ENCODE measurements at regions not wholly inside any gene's neighbourhood (a gene's known extent, or its start where the extent isn't known, plus 50 kb on each side); places are given as distances from the start of the nearest gene placed in this dataset.
"Not testable (repeated sequence)": the region's sequence is repeated elsewhere in the genome, so short reads cannot be mapped to it uniquely, and the experiment has no call there.

GRCh38 chr2:58410549-58410948 lies 169.4 kb upstream of the FANCL start:
- no peak for DNase-seq (ENCODE audit: low read depth)
- no peak for TF ChIP-seq CTCF (IDR thresholded peaks at IDR 0.05; ENCODE audit: control insufficient read depth, extremely low read depth, insufficient read depth)
- H3K4me3 ChIP-seq (ENCODE audit: low read depth, low read length): no peak overlapping the region

GRCh38 chr2:58407487-58407886 lies 166.4 kb upstream of the FANCL start:
- no peak overlapping the region for H3K4me3 ChIP-seq (ENCODE audit: low read depth, low read length)
- no peak for DNase-seq (ENCODE audit: low read depth)
- TF ChIP-seq CTCF (IDR thresholded peaks at IDR 0.05; ENCODE audit: control insufficient read depth, extremely low read depth, insufficient read depth): no peak

GRCh38 chr2:58405341-58405740 lies 164.2 kb upstream of the FANCL start:
- TF ChIP-seq CTCF (IDR thresholded peaks at IDR 0.05; ENCODE audit: control insufficient read depth, extremely low read depth, insufficient read depth): no peak
- no peak for DNase-seq (ENCODE audit: low read depth)
- no peak overlapping the region for H3K4me3 ChIP-seq (ENCODE audit: low read depth, low read length)

GRCh38 chr2:58401936-58402335 lies 160.8 kb upstream of the FANCL start:
- no peak for TF ChIP-seq CTCF (IDR thresholded peaks at IDR 0.05; ENCODE audit: control insufficient read depth, extremely low read depth, insufficient read depth)
- no peak overlapping the region for H3K4me3 ChIP-seq (ENCODE audit: low read depth, low read length)
- DNase-seq (ENCODE audit: low read depth): no peak

GRCh38 chr2:58398406-58398805 lies 157.3 kb upstream of the FANCL start:
- no peak overlapping the region for H3K4me3 ChIP-seq (ENCODE audit: low read depth, low read length)
- TF ChIP-seq CTCF (IDR thresholded peaks at IDR 0.05; ENCODE audit: control insufficient read depth, extremely low read depth, insufficient read depth): no peak
- no peak for DNase-seq (ENCODE audit: low read depth)

- TF ChIP-seq CTCF (IDR thresholded peaks at IDR 0.05; ENCODE audit: control insufficient read depth, extremely low read depth, insufficient read depth): no peak
- no peak for DNase-seq (ENCODE audit: low read depth)
- no peak overlapping the region for H3K4me3 ChIP-seq (ENCODE audit: low read depth, low read length)
These were observed 146.6 kb upstream of the FANCL start for GRCh38 chr2:58387701-58388100.

- not testable (repeated sequence) for H3K4me3 ChIP-seq (ENCODE audit: low read depth, low read length)
- DNase-seq (ENCODE audit: low read depth): peak; percentile 10
These were observed 145.8 kb upstream of the FANCL start for GRCh38 chr2:58386904-58387303.

GRCh38 chr2:58378152-58378551 lies 137.0 kb upstream of the FANCL start:
- H3K4me3 ChIP-seq (ENCODE audit: low read depth, low read length): no peak overlapping the region
- no peak for TF ChIP-seq CTCF (IDR thresholded peaks at IDR 0.05; ENCODE audit: control insufficient read depth, extremely low read depth, insufficient read depth)
- DNase-seq (ENCODE audit: low read depth): no peak
